ENCODE measurements at regions not wholly inside any gene's neighbourhood (a gene's known extent, or its start where the extent isn't known, plus 50 kb on each side); places are given as distances from the start of the nearest gene placed in this dataset.

- no peak overlapping the region for H3K27ac ChIP-seq (ENCODE audit: low read depth in 2 of 2, low read length in 2 of 2)
- H3K36me3 ChIP-seq (ENCODE audit: control insufficient read depth in 2 of 2, insufficient read depth in 2 of 2, low read length in 2 of 2): no peaks in the 10 kb centered on the region
- H3K27me3 ChIP-seq (ENCODE audit: control insufficient read depth in 2 of 2, insufficient read depth in 2 of 2, low read length in 2 of 2): peaks cover 5 to 6% of the 10 kb centered on the region in 2 donors
- H3K4me1 ChIP-seq (ENCODE audit: control insufficient read depth in 2 of 2, insufficient read depth in 2 of 2, low read length in 2 of 2): no peaks in the 10 kb centered on the region
- no peak overlapping the region for H3K4me3 ChIP-seq (ENCODE audit: low read length in 2 of 2)
- no peaks in the 10 kb centered on the region for H3K9me3 ChIP-seq (ENCODE audit: control insufficient read depth in 2 of 2, low read length in 2 of 2)
- H3K9ac ChIP-seq (ENCODE audit: low read depth in 1 of 2, low read length in 2 of 2): no peak overlapping the region
Observed at GRCh38 chr2:105150231-105150630, 91.3 kb upstream of the GPR45 start.

DNA sequence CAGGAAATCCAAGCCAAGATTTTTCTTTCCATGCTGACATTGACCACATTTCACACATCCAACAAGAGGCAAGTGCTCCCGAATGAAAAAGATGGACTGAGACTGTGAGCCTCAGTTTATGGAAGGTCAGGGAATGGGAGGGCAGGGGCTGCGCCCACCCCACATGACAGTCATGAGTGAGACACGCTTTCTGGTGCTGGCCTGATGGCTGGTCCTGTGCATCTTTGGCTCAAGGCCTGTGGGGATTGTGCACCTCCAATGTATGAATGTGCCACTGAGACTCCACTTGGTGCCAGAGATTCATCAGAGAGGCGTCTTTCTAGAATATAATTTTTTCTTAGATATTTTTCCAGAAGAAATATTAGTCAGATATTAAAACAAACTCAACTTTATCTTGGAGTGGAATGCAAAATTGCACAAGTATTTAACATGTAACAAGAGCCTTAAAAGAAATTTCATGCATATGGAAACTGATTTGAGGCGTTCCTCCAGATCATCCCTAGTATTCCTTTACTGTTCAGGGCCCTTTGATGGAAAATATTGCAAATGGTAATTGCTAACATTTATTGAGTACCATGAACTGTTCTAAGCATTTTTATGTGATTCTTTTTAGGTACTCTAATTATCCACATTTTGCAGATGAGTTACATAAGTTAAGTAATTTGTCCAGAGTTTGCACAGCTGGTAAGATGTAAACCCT lies 87.3 kb upstream of the GPR45 start:
- Histone ChIP-seq H3K9ac (ENCODE audit: low read depth in 1 of 2, low read length in 2 of 2) (no peak overlapping the region), H3K27ac (ENCODE audit: low read depth in 2 of 2, low read length in 2 of 2) (no peak overlapping the region), H3K36me3 (ENCODE audit: control insufficient read depth in 2 of 2, insufficient read depth in 2 of 2, low read length in 2 of 2) (no peaks in the 10 kb centered on the region), H3K4me3 (ENCODE audit: low read length in 2 of 2) (no peak overlapping the region), H3K9me3 (ENCODE audit: control insufficient read depth in 2 of 2, low read length in 2 of 2) (no peaks in the 10 kb centered on the region), H3K27me3 (ENCODE audit: control insufficient read depth in 2 of 2, insufficient read depth in 2 of 2, low read length in 2 of 2) (no peaks in the 10 kb centered on the region), H3K4me1 (ENCODE audit: control insufficient read depth in 2 of 2, insufficient read depth in 2 of 2, low read length in 2 of 2) (peaks cover 0 to 2% of the 10 kb centered on the region in 2 donors)

DNA sequence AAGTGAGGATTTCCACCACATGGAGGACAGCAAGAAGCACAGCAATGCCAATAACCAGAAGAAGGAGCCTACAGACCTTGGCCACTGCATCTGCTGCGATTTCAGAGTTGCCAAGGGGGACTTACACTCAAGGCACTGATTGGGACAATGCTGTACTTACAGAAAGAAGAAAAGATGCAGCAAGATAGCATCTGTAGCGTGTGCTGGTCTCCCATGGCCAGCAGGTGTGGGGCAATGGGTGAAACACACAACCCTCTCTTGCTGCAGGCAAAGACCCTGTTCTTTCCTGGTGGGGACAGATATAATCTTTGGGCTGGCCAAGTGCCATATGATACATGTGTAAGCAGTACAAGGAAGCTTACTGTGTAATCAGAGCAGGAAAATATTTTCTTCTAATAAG lies 85.4 kb upstream of the GPR45 start:
- peaks cover 0 to 2% of the 10 kb centered on the region in 2 donors for H3K9me3 ChIP-seq (ENCODE audit: control insufficient read depth in 2 of 2, low read length in 2 of 2)
- H3K27ac ChIP-seq (ENCODE audit: low read depth in 2 of 2, low read length in 2 of 2): no peak overlapping the region
- no peak overlapping the region for H3K4me3 ChIP-seq (ENCODE audit: low read length in 2 of 2)
- peaks cover 0 to 2% of the 10 kb centered on the region in 2 donors for H3K4me1 ChIP-seq (ENCODE audit: control insufficient read depth in 2 of 2, insufficient read depth in 2 of 2, low read length in 2 of 2)
- no peaks in the 10 kb centered on the region for H3K27me3 ChIP-seq (ENCODE audit: control insufficient read depth in 2 of 2, insufficient read depth in 2 of 2, low read length in 2 of 2)
- no peak overlapping the region for H3K9ac ChIP-seq (ENCODE audit: low read depth in 1 of 2, low read length in 2 of 2)
- H3K36me3 ChIP-seq (ENCODE audit: control insufficient read depth in 2 of 2, insufficient read depth in 2 of 2, low read length in 2 of 2): no peaks in the 10 kb centered on the region

DNA sequence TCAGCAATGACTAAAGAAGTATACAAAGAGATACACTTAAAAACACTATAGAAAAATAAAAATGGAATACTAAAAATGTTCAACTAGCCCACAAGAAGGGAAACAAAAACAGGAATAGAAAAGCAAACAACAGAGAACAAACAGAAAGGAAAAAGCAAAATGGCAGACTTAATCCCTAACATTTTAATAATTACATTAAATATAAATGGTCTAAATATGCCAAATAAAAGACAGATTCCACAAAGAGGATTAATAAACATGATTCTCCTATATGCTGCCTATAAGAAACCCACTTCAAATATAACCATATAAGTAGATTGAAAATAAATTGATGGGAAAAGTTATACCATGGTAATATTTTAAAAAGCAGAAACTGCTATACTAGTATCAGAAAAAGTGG lies 83.5 kb upstream of the GPR45 start:
- Histone ChIP-seq H3K27ac (ENCODE audit: low read depth in 2 of 2, low read length in 2 of 2) (no peak overlapping the region), H3K27me3 (ENCODE audit: control insufficient read depth in 2 of 2, insufficient read depth in 2 of 2, low read length in 2 of 2) (peaks cover 0 to 2% of the 10 kb centered on the region in 2 donors), H3K36me3 (ENCODE audit: control insufficient read depth in 2 of 2, insufficient read depth in 2 of 2, low read length in 2 of 2) (no peaks in the 10 kb centered on the region), H3K9me3 (ENCODE audit: control insufficient read depth in 2 of 2, low read length in 2 of 2) (peaks cover 0 to 2% of the 10 kb centered on the region in 2 donors), H3K4me3 (ENCODE audit: low read length in 2 of 2) (no peak overlapping the region), H3K4me1 (ENCODE audit: control insufficient read depth in 2 of 2, insufficient read depth in 2 of 2, low read length in 2 of 2) (peaks cover 0 to 2% of the 10 kb centered on the region in 2 donors), H3K9ac (ENCODE audit: low read depth in 1 of 2, low read length in 2 of 2) (no peak overlapping the region)

DNA sequence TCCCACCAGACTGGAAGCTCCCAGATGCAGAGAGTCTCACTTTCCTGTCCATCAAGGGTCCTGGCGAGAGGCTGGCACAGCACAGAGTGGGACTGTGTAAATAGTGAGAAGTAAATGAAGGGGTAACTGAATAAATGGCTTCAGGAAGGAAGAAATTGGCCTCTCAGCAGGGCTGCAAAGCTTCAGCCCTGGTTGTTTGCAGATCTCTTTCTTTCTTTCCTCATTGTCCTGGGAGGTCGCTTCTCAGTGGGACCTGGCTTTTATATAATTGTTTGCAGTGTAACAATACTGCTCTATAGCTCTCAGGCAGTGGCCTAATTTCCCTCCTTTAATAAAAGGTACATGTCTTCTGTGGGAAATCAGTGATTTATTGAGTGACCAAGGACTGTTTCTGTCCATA lies 74.9 kb upstream of the GPR45 start:
- H3K9me3 ChIP-seq (ENCODE audit: control insufficient read depth in 2 of 2, low read length in 2 of 2): no peaks in the 10 kb centered on the region
- H3K4me1 ChIP-seq (ENCODE audit: control insufficient read depth in 2 of 2, insufficient read depth in 2 of 2, low read length in 2 of 2): no peaks in the 10 kb centered on the region
- peaks cover 0 to 2% of the 10 kb centered on the region in 2 donors for H3K27me3 ChIP-seq (ENCODE audit: control insufficient read depth in 2 of 2, insufficient read depth in 2 of 2, low read length in 2 of 2)
- H3K27ac ChIP-seq (ENCODE audit: low read depth in 2 of 2, low read length in 2 of 2): no peak overlapping the region
- no peaks in the 10 kb centered on the region for H3K36me3 ChIP-seq (ENCODE audit: control insufficient read depth in 2 of 2, insufficient read depth in 2 of 2, low read length in 2 of 2)
- H3K4me3 ChIP-seq (ENCODE audit: low read length in 2 of 2): no peak overlapping the region
- no peak overlapping the region for H3K9ac ChIP-seq (ENCODE audit: low read depth in 1 of 2, low read length in 2 of 2)

DNA sequence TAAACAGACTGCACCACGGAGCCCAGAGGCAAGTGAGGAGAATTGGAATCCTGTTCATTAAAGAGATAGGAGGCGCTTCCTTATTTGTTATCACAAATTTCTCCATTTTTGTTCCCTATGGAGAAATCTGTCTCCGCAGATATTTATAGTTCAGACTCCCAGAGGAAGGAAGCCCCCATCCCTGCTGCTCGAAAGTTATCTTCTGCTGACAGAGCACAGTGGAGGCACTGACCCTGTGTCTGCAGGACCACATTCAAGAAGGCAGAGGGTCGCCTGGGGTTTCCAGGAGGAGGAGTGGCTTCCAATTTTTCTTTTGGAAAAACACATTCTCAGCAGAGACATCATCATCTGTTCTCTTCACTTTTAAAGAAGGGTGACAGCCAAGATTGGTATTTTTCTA lies 73.0 kb upstream of the GPR45 start:
- no peak overlapping the region for H3K9ac ChIP-seq (ENCODE audit: low read depth in 1 of 2, low read length in 2 of 2)
- no peaks in the 10 kb centered on the region for H3K36me3 ChIP-seq (ENCODE audit: control insufficient read depth in 2 of 2, insufficient read depth in 2 of 2, low read length in 2 of 2)
- no peak overlapping the region for H3K4me3 ChIP-seq (ENCODE audit: low read length in 2 of 2)
- no peaks in the 10 kb centered on the region for H3K9me3 ChIP-seq (ENCODE audit: control insufficient read depth in 2 of 2, low read length in 2 of 2)
- no peaks in the 10 kb centered on the region for H3K4me1 ChIP-seq (ENCODE audit: control insufficient read depth in 2 of 2, insufficient read depth in 2 of 2, low read length in 2 of 2)
- no peak overlapping the region for H3K27ac ChIP-seq (ENCODE audit: low read depth in 2 of 2, low read length in 2 of 2)
- H3K27me3 ChIP-seq (ENCODE audit: control insufficient read depth in 2 of 2, insufficient read depth in 2 of 2, low read length in 2 of 2): no peaks in the 10 kb centered on the region

DNA sequence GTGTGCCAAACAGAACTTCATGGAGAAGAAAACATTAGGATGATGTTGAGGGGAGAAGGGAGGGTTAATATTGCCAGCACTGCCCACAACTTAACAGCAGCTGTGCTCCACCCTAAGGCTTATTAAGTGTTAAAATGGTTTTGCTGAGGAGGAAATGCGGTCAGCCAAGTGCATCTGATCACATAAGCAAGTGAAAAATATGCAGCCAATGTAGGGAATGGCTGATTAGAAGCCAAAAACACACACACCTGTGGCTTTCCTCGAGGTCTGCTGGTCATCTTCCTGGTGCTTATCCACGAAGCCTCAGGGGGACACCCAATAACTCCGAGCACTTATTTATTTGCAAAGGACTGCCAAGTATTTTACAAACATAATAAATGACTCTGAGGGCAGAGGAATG lies 66.3 kb upstream of the GPR45 start:
- peaks cover 23 to 31% of the 10 kb centered on the region in 2 donors for H3K4me1 ChIP-seq (ENCODE audit: control insufficient read depth in 2 of 2, insufficient read depth in 2 of 2, low read length in 2 of 2)
- peaks cover 0 to 2% of the 10 kb centered on the region in 2 donors for H3K27me3 ChIP-seq (ENCODE audit: control insufficient read depth in 2 of 2, insufficient read depth in 2 of 2, low read length in 2 of 2)
- peak overlapping the region; percentile 67 to 74 for H3K27ac ChIP-seq (ENCODE audit: low read depth in 2 of 2, low read length in 2 of 2)
- H3K9ac ChIP-seq (ENCODE audit: low read depth in 1 of 2, low read length in 2 of 2): no peak overlapping the region
- H3K36me3 ChIP-seq (ENCODE audit: control insufficient read depth in 2 of 2, insufficient read depth in 2 of 2, low read length in 2 of 2): no peaks in the 10 kb centered on the region
- no peaks in the 10 kb centered on the region for H3K9me3 ChIP-seq (ENCODE audit: control insufficient read depth in 2 of 2, low read length in 2 of 2)
- H3K4me3 ChIP-seq (ENCODE audit: low read length in 2 of 2): no peak overlapping the region

- peak overlapping the region; percentile 67 to 74 for H3K27ac ChIP-seq (ENCODE audit: low read depth in 2 of 2, low read length in 2 of 2)
- H3K9ac ChIP-seq (ENCODE audit: low read depth in 1 of 2, low read length in 2 of 2): peak overlapping the region in 1 of 2 donors; percentile 39
- no peaks in the 10 kb centered on the region for H3K36me3 ChIP-seq (ENCODE audit: control insufficient read depth in 2 of 2, insufficient read depth in 2 of 2, low read length in 2 of 2)
- peaks cover 0 to 2% of the 10 kb centered on the region in 2 donors for H3K27me3 ChIP-seq (ENCODE audit: control insufficient read depth in 2 of 2, insufficient read depth in 2 of 2, low read length in 2 of 2)
- peak overlapping the region in 1 of 2 donors; percentile 45 for H3K4me3 ChIP-seq (ENCODE audit: low read length in 2 of 2)
- no peaks in the 10 kb centered on the region for H3K9me3 ChIP-seq (ENCODE audit: control insufficient read depth in 2 of 2, low read length in 2 of 2)
- H3K4me1 ChIP-seq (ENCODE audit: control insufficient read depth in 2 of 2, insufficient read depth in 2 of 2, low read length in 2 of 2): peaks cover 30 to 42% of the 10 kb centered on the region in 2 donors
Observed at GRCh38 chr2:105176429-105176828, 65.1 kb upstream of the GPR45 start.

GRCh38 chr2:105177008-105177407 lies 64.5 kb upstream of the GPR45 start:
- no peaks in the 10 kb centered on the region for H3K9me3 ChIP-seq (ENCODE audit: control insufficient read depth in 2 of 2, low read length in 2 of 2)
- peaks cover 33 to 45% of the 10 kb centered on the region in 2 donors for H3K4me1 ChIP-seq (ENCODE audit: control insufficient read depth in 2 of 2, insufficient read depth in 2 of 2, low read length in 2 of 2)
- H3K27me3 ChIP-seq (ENCODE audit: control insufficient read depth in 2 of 2, insufficient read depth in 2 of 2, low read length in 2 of 2): peaks cover 0 to 2% of the 10 kb centered on the region in 2 donors
- H3K9ac ChIP-seq (ENCODE audit: low read depth in 1 of 2, low read length in 2 of 2): peak overlapping the region in 1 of 2 donors; percentile 39
- H3K27ac ChIP-seq (ENCODE audit: low read depth in 2 of 2, low read length in 2 of 2): peak overlapping the region in 1 of 2 donors; percentile 48
- H3K36me3 ChIP-seq (ENCODE audit: control insufficient read depth in 2 of 2, insufficient read depth in 2 of 2, low read length in 2 of 2): no peaks in the 10 kb centered on the region
- H3K4me3 ChIP-seq (ENCODE audit: low read length in 2 of 2): no peak overlapping the region

DNA sequence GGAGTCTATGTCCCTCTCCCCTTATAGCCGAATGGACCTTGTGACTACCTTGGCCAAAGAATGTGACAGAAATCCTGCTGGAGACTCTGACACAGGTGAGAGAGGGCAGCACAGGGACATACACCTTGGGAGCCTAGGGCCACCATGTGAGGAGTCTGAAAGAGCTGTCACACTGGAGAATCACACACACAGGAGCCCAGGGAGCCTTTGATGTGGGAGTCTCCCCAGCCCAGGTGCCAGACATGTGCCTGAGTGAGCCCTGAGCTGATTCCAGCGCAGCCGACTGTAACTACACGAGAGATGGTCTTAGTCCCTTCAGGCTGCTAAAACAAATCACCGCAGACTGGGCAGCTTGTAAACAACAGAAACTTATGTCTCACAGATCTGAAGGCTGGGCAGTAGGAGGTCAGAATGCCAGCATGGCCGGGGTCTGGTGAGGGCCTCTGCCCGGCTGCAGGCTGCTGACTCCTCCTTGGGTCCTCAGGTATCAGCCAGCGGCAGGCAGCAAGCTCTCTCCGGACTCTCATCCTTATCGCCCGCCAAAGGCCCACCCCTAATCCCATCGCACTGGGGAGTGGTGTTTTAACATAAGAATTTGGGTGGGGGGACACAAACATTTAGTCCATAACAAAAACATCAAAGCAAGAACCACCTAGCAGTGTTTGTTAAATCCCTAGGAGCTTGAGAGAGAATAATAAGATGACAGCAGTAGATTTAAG lies 63.8 kb upstream of the GPR45 start:
- Histone ChIP-seq H3K9ac (ENCODE audit: low read depth in 1 of 2, low read length in 2 of 2) (no peak overlapping the region), H3K4me1 (ENCODE audit: control insufficient read depth in 2 of 2, insufficient read depth in 2 of 2, low read length in 2 of 2) (peaks cover 33 to 45% of the 10 kb centered on the region in 2 donors), H3K4me3 (ENCODE audit: low read length in 2 of 2) (no peak overlapping the region), H3K27me3 (ENCODE audit: control insufficient read depth in 2 of 2, insufficient read depth in 2 of 2, low read length in 2 of 2) (peaks cover 0 to 2% of the 10 kb centered on the region in 2 donors), H3K27ac (ENCODE audit: low read depth in 2 of 2, low read length in 2 of 2) (no peak overlapping the region), H3K36me3 (ENCODE audit: control insufficient read depth in 2 of 2, insufficient read depth in 2 of 2, low read length in 2 of 2) (no peaks in the 10 kb centered on the region), H3K9me3 (ENCODE audit: control insufficient read depth in 2 of 2, low read length in 2 of 2) (no peaks in the 10 kb centered on the region)

Data from mucosa of rectum (tissue), 2 donors.